CD14-positive monocyte (primary cell): ENCODE measurements at regions not wholly inside any gene's neighbourhood (a gene's known extent, or its start where the extent isn't known, plus 50 kb on each side); places are given as distances from the start of the nearest gene placed in this dataset.
A peak's percentile ranks its signal among the peaks of the same experiment; 100 is the strongest.

ENCODE experiments used
- DNase-seq, 3 donors: peaks; one replicate each; pipeline ENCODE4 v3.0.0-alpha.2; 2011 to 2022
- H2AFZ ChIP-seq: 2 replicates; pipeline ENCODE4 v1.6.0; 2012; ENCODE audit warnings: mild to moderate bottlenecking, low read depth, low read length, inconsistent platforms; ENCODE audit not compliant: insufficient read depth, poor library complexity, severe bottlenecking
- H3K27ac ChIP-seq, 2 donors: 1 replicate in 1 of 2; 2 replicates in 1 of 2; pipeline ENCODE4 v1.5.1; 2012 to 2013; ENCODE audit warnings: low read length in 2 of 2, control low read depth in 1 of 2, inconsistent platforms in 1 of 2, low read depth in 1 of 2, mild to moderate bottlenecking in 1 of 2
- H3K27me3 ChIP-seq, 2 donors: one replicate each; pipeline versions ENCODE4 v1.6.0 to v1.6.1; 2011 to 2013; ENCODE audit warnings: low read length in 2 of 2; ENCODE audit not compliant: control insufficient read depth in 2 of 2, insufficient read depth in 2 of 2
- H3K36me3 ChIP-seq, 2 donors: replicated peaks in 1 of 2; 1 replicate in 1 of 2; 2 replicates in 1 of 2; pipeline versions ENCODE4 v1.5.1 to v1.6.1; 2012 to 2013; ENCODE audit warnings: low read length in 2 of 2, control low read depth in 1 of 2, inconsistent platforms in 1 of 2, mild to moderate bottlenecking in 1 of 2; ENCODE audit not compliant: insufficient read depth in 2 of 2, control insufficient read depth in 1 of 2
- H3K4me1 ChIP-seq, 2 donors: 1 replicate in 1 of 2; 2 replicates in 1 of 2; pipeline versions ENCODE4 v1.5.1 to v1.6.1; 2012 to 2013; ENCODE audit warnings: low read length in 2 of 2, control low read depth in 1 of 2, inconsistent platforms in 1 of 2, mild to moderate bottlenecking in 1 of 2, moderate library complexity in 1 of 2; ENCODE audit not compliant: insufficient read depth in 2 of 2, control insufficient read depth in 1 of 2
- H3K4me2 ChIP-seq: replicated peaks from 2 replicates; pipeline ENCODE3; 2012; ENCODE audit warnings: low read length, moderate library complexity, mild to moderate bottlenecking; ENCODE audit not compliant: poor library complexity, severe bottlenecking; ENCODE audit errors: extremely low read depth
- H3K4me3 ChIP-seq, 3 experiments: fragments of 200-600 bp in 1 of 3; sonication (generic) in 1 of 3; replicated peaks in 1 of 3; 1 replicate in 2 of 3; 2 replicates in 1 of 3; pipeline ENCODE4 v1.5.1; 2011 to 2013; ENCODE audit warnings: low read length in 3 of 3, mild to moderate bottlenecking in 3 of 3, control low read depth in 2 of 3, low read depth in 2 of 3, inconsistent platforms in 1 of 3, moderate library complexity in 1 of 3
- H3K79me2 ChIP-seq: 2 replicates; pipeline ENCODE4 v1.6.0; 2012; ENCODE audit warnings: mild to moderate bottlenecking, control low read depth, inconsistent platforms, low read length, moderate library complexity; ENCODE audit not compliant: insufficient read depth
- H3K9ac ChIP-seq: 2 replicates; pipeline ENCODE4 v1.6.0; 2017; ENCODE audit warnings: low read length, mild to moderate bottlenecking; ENCODE audit not compliant: insufficient read depth, poor library complexity, severe bottlenecking
- H3K9me3 ChIP-seq, 2 donors: replicated peaks in 1 of 2; 1 replicate in 1 of 2; 2 replicates in 1 of 2; pipeline versions ENCODE4 v1.5.1 to v1.6.1; 2012 to 2013; ENCODE audit warnings: low read length in 2 of 2, control low read depth in 1 of 2; ENCODE audit not compliant: control insufficient read depth in 1 of 2, insufficient read depth in 1 of 2
- H4K20me1 ChIP-seq: 2 replicates; pipeline ENCODE4 v1.6.0; 2012; ENCODE audit warnings: mild to moderate bottlenecking, low read length, control low read depth, moderate library complexity; ENCODE audit not compliant: insufficient read depth
- H3K27ac Mint-ChIP-seq, 7 donors: one replicate each; pipeline ENCODE4 v1.8.0; 2020; ENCODE audit warnings: mild to moderate bottlenecking in 7 of 7, mixed read lengths in 7 of 7, moderate library complexity in 6 of 7, inconsistent platforms in 2 of 7
- H3K27me3 Mint-ChIP-seq, 3 donors: one replicate each; pipeline ENCODE4 v1.8.0; 2021 to 2022; ENCODE audit warnings: low read depth in 3 of 3, mild to moderate bottlenecking in 3 of 3, mixed read lengths in 3 of 3, moderate library complexity in 3 of 3, inconsistent platforms in 1 of 3
- H3K36me3 Mint-ChIP-seq, 2 donors: one replicate each; pipeline ENCODE4 v1.8.0; 2020; ENCODE audit warnings: mixed read lengths in 2 of 2, inconsistent platforms in 1 of 2, mild to moderate bottlenecking in 1 of 2
- H3K4me1 Mint-ChIP-seq: one replicate; pipeline ENCODE4 v1.8.0; 2020; ENCODE audit warnings: mild to moderate bottlenecking, mixed read lengths
- H3K4me3 Mint-ChIP-seq, 2 donors: one replicate each; pipeline ENCODE4 v1.8.0; 2020; ENCODE audit warnings: mild to moderate bottlenecking in 2 of 2, mixed read lengths in 2 of 2, moderate library complexity in 1 of 2
- H3K9me3 Mint-ChIP-seq, 7 donors: one replicate each; pipeline ENCODE4 v1.8.0; 2020 to 2022; ENCODE audit warnings: mixed read lengths in 7 of 7, mild to moderate bottlenecking in 6 of 7, moderate library complexity in 6 of 7, inconsistent platforms in 2 of 7
- CTCF ChIP-seq: fragments of 200-600 bp; IDR thresholded peaks from one replicate; pipeline ENCODE4 v1.8.0; 2022; ENCODE audit warnings: antibody characterized with exemption, mild to moderate bottlenecking
- WGBS: methylation state at CpG from one replicate; pipeline ENCODE4 v1.1.5; 2013; ENCODE audit warnings: missing lambda C conversion rate; ENCODE audit not compliant: insufficient coverage; 5-methylcytosine and 5-hydroxymethylcytosine counted together
- intact Hi-C, 2 donors: fragments of 100-400 bp; cut with micrococcal nuclease; formaldehyde crosslinking; loops; one replicate each; pipeline versions ENCODE4 v1.15.0 to v1.15.1; 2023

DNA sequence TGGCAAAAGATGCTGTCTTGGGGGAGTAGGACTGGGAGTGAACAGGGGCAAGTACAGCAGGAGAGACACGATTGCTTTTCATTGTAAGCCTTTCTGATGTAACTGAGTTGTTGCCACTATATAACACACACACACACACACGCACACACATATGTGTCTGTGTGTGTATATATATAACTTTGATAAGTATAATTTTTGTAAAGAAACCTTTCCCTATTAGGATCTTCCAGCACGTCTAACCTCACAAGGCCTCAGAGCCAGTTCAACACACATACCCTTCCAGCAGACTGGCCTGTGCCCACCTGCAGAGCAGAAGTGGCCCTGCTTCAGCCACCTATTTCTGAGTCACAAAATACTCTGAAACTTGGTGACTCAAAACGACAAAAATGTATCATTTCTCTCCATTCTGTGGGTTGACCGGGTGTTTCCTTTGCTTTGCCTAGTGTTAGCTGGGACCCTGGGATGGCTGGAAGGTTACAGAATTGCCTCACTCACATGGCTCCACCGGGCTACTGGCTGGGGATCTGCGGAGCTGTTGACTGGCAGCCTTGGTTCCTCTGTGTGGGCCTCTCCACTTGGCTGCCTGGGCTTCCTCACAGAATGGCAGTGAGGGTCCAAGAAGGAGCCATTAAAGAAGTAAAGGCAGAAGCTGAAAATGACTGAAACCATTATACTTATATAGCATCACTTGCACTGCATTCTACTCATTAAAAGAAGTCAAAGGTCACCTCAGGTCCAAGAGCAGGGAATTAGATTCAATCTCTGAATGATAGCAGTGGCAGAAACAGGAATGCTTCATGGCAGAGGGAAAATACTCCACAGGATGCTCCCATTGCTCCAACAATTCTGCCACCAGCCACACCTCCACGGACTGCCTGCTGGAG is 126.4 kb downstream of the BANF2 start:
- 89% methylated on average over 1 of the region's 8 CpGs for WGBS
- peaks cover 10% of the 10 kb centered on the region for H3K4me1 Mint-ChIP-seq
- Histone ChIP-seq H3K4me3 (no peak overlapping the region), H3K36me3 (no peaks in the 10 kb centered on the region), H3K4me1 (peaks cover 0 to 4% of the 10 kb centered on the region in 2 donors), H3K9ac (no peak overlapping the region), H3K79me2 (no peaks in the 10 kb centered on the region), H3K9me3 (no peaks in the 10 kb centered on the region), H3K27ac (no peak overlapping the region), H2AFZ (peak overlapping the region; percentile 35), H3K4me2 (no peak overlapping the region), H4K20me1 (no peaks in the 10 kb centered on the region), H3K27me3 (no peaks in the 10 kb centered on the region)
- no peak overlapping the region for H3K4me3 Mint-ChIP-seq
- peaks cover 0 to 3% (median 0%) of the 10 kb centered on the region in 7 donors for H3K9me3 Mint-ChIP-seq
- no peak for TF ChIP-seq CTCF
- no peaks in the 10 kb centered on the region for H3K27me3 Mint-ChIP-seq
- no peak for DNase-seq
- H3K36me3 Mint-ChIP-seq = no peaks in the 10 kb centered on the region
- intact Hi-C loops = no loop called here
- H3K27ac Mint-ChIP-seq = no peak overlapping the region

GRCh38 chr20:17825252-17825959 is 125.6 kb downstream of the BANF2 start:
- no peak for TF ChIP-seq CTCF

More at GRCh38 chr20:17825252-17825959, 125.6 kb downstream of the BANF2 start:
- Histone ChIP-seq H4K20me1 (no peaks in the 10 kb centered on the region), H3K9ac (peak overlapping the region; percentile 4), H2AFZ (peak overlapping the region; percentile 35), H3K4me2 (no peak overlapping the region), H3K36me3 (no peaks in the 10 kb centered on the region), H3K27ac (no peak overlapping the region), H3K4me3 (no peak overlapping the region), H3K4me1 (peaks cover 0 to 4% of the 10 kb centered on the region in 2 donors), H3K27me3 (no peaks in the 10 kb centered on the region), H3K79me2 (no peaks in the 10 kb centered on the region), H3K9me3 (no peaks in the 10 kb centered on the region)
- Mint-ChIP-seq H3K36me3 (no peaks in the 10 kb centered on the region), H3K4me1 (peaks cover 10% of the 10 kb centered on the region), H3K27me3 (no peaks in the 10 kb centered on the region), H3K9me3 (peaks cover 0 to 3% (median 0%) of the 10 kb centered on the region in 7 donors), H3K27ac (no peak overlapping the region), H3K4me3 (peak overlapping the region in 1 of 2 donors; percentile 39)
- DNase-seq = no peak
- intact Hi-C loops = no loop called here
- 54% methylated on average over 9 of the region's 15 CpGs for WGBS
